ENCODE measurements at regions not wholly inside any gene's neighbourhood (a gene's known extent, or its start where the extent isn't known, plus 50 kb on each side); places are given as distances from the start of the nearest gene placed in this dataset.

GRCh38 chrX:9141496-9141895, 107.6 kb upstream of the FAM9B start (continued):
- TF ChIP-seq CHD7 (IDR thresholded peaks at IDR 0.05; ENCODE audit: insufficient replicate concordance, low read length) = no peak
- no peak for TF ChIP-seq EZH2 (IDR thresholded peaks at IDR 0.05; ENCODE audit: low read depth, low read length, severe bottlenecking)
- no peak for TF ChIP-seq HDAC2 (IDR thresholded peaks at IDR 0.05; ENCODE audit: borderline replicate concordance in 1 of 2, low read depth in 2 of 2, low read length in 2 of 2)
- no peak for TF ChIP-seq BACH1 (IDR thresholded peaks at IDR 0.05; ENCODE audit: low read length)
- no peak for TF ChIP-seq NANOG (IDR thresholded peaks at IDR 0.05; ENCODE audit: insufficient read depth, low read depth, low read length, poor library complexity, severe bottlenecking)
- no peak for TF ChIP-seq POU5F1 (IDR thresholded peaks at IDR 0.05; ENCODE audit: low read depth, low read length)
- TF ChIP-seq USF2 (IDR thresholded peaks at IDR 0.05; ENCODE audit: low read length) = no peak
- no peak for TF ChIP-seq GABPA (IDR thresholded peaks at IDR 0.05; ENCODE audit: borderline replicate concordance, insufficient read depth, low read length)
- no peak for TF ChIP-seq EGR1 (IDR thresholded peaks at IDR 0.05; ENCODE audit: borderline replicate concordance, low read depth, low read length)
- no peak for TF ChIP-seq SP1 (IDR thresholded peaks at IDR 0.05; ENCODE audit: low read depth, low read length)
